GM10266 (cell line): ENCODE measurements at regions not wholly inside any gene's neighbourhood (a gene's known extent, or its start where the extent isn't known, plus 50 kb on each side); places are given as distances from the start of the nearest gene placed in this dataset.

Source experiments
- DNase-seq: peaks from one replicate; pipeline ENCODE4 v3.0.0; 2012; ENCODE audit errors: extremely low spot score
- TF ChIP-seq, protein P1 (sequence below): IDR thresholded peaks from 2 replicates; pipeline ENCODE4 v1.5.1; 2012; ENCODE audit warnings: mild to moderate bottlenecking, low read depth; ENCODE audit not compliant: control insufficient read depth, insufficient read depth; ENCODE audit errors: missing control alignments

- TF ChIP-seq, protein P1, sequence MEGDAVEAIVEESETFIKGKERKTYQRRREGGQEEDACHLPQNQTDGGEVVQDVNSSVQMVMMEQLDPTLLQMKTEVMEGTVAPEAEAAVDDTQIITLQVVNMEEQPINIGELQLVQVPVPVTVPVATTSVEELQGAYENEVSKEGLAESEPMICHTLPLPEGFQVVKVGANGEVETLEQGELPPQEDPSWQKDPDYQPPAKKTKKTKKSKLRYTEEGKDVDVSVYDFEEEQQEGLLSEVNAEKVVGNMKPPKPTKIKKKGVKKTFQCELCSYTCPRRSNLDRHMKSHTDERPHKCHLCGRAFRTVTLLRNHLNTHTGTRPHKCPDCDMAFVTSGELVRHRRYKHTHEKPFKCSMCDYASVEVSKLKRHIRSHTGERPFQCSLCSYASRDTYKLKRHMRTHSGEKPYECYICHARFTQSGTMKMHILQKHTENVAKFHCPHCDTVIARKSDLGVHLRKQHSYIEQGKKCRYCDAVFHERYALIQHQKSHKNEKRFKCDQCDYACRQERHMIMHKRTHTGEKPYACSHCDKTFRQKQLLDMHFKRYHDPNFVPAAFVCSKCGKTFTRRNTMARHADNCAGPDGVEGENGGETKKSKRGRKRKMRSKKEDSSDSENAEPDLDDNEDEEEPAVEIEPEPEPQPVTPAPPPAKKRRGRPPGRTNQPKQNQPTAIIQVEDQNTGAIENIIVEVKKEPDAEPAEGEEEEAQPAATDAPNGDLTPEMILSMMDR = no peak
- no peak for DNase-seq
Observed at GRCh38 chr7:41010967-41011366, 691.9 kb downstream of the INHBA start.

DNA sequence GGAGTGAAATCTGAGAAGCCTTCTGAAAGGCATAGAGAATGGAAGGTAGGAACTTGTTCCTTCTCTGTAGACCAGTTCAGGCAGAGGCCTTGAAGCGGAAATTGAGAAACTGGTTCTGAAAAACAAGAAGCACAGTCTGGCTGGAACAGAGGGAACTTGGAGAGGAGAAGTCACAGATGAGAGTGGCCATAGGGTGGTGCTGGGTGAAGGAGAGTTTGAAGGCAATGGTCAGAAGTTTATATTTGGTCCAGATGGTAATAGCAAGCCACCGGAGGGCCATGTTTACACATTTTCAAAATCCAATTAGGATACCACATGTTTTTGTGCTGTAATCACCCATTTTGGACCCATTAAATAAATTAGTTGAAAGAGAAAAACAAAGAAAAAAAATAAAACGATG is 692.5 kb downstream of the INHBA start:
- DNase-seq = no peak
- TF ChIP-seq, protein P1 = no peak

DNA sequence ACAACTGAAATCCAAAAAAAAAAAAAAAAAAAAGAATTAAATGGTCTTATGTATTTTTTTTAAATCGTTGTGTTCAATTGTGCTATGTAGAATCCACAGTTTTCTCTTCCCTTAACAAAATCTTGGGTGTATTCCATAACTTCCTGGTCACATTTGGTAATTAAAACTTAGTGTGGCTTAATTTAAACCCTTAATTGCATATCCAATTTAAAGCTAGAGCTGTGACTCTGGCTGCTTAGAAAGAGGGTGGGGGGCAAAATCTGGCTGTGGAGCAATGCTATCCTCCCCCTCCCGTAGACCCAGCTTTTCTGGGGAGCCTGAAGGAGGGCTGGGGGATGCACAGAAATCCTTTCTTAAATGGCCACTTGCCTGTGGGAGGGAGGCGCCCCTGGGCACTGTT is 695.1 kb downstream of the INHBA start:
- no peak for DNase-seq
- TF ChIP-seq, protein P1 = no peak

GRCh38 chr7:41007351-41007751 is 695.5 kb downstream of the INHBA start:
- TF ChIP-seq, protein P1 = no peak
- no peak for DNase-seq

DNA sequence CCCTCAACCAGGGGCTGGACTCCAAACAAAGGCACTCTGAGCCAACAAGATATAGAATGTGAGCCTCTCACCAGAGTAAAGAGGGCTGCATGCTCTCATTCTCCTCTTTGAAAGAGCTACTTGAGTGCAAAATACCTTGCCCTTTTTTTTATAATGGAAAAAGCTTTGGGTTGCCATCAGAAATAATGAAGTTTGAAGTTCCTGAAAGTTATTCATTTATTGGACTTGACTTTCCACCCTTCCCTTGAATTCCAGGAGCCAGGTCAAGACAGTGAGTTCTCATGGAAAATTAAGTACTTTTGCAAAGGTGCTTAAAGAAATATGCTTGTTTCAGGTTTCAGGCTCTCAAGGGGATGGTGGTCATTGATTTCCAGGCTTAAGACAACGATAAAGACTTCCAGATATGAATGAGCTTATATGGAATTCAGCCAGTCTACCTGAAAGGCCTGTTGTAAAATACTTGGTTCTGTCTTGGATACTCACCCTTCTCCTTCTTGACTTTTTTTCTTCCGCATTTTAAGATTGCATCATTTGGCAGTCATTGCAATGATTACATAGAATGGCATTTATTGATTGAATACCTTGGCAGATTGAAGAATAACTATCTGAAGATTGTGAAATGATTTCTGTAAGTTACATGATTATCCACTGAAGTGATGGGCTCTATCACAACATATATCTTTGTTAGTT is 696.4 kb downstream of the INHBA start:
- TF ChIP-seq, protein P1 = no peak
- DNase-seq = no peak

GRCh38 chr7:41005374-41005901 is 697.5 kb downstream of the INHBA start:
- no peak for DNase-seq
- TF ChIP-seq, protein P1 = no peak

DNA sequence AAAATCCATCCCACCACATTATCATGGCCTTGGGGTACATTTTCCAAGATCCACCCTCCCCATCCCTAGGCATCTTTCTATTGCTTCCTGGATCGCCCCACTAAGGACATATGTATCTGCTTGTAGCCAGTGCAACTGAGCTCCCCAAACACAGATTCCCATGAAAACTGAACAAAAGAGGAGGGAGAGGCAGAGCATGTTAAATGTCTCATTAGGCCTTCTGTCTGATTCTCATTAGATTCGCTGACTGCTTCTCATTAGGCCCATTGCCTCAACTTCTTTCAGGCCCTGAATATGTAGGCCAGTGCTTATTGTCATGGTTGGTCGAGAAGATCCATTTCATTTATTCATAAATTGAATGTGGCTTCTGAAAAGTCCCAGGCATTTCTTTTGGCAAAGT is 698.9 kb downstream of the INHBA start:
- DNase-seq = no peak

More for the DNA sequence above, 698.9 kb downstream of the INHBA start:
- TF ChIP-seq, protein P1 = no peak
